ENCODE measurements at regions not wholly inside any gene's neighbourhood (a gene's known extent, or its start where the extent isn't known, plus 50 kb on each side); places are given as distances from the start of the nearest gene placed in this dataset.

DNA sequence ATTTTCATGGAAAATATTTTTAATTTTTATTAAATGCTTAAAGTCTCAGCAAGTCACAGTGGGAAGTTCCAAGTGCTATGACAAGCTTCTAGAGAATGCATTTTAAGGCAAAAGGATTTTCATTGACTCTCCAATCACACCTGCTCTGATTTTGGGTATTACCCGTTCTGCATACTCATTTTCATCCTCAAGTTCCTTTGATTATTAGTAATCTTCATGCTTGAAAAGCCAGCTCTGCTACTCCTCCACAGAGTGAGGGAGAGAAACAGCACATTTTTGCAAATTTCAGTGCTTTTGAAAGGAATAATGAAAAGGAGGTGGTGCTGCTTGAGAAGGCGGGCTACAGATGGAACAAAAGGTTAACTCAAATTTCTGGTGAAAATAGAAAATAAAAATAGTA lies 450.7 kb downstream of the NSUN3 start:
- H3K9ac ChIP-seq (ENCODE audit: low read length) = no peak overlapping the region
- no peaks in the 10 kb centered on the region for H3K27me3 ChIP-seq (ENCODE audit: control insufficient read depth in 1 of 2, insufficient read depth in 2 of 2, low read length in 2 of 2)
- H3K9me3 ChIP-seq (ENCODE audit: low read length) = no peaks in the 10 kb centered on the region
- H3K4me3 ChIP-seq (ENCODE audit: low read depth in 1 of 2, low read length in 2 of 2) = no peak overlapping the region
- H3K27ac ChIP-seq (ENCODE audit: low read depth, low read length) = no peak overlapping the region
- no peaks in the 10 kb centered on the region for H3K4me1 ChIP-seq (ENCODE audit: insufficient read depth, low read length)
- H3K36me3 ChIP-seq (ENCODE audit: insufficient read depth, low read length) = no peaks in the 10 kb centered on the region

DNA sequence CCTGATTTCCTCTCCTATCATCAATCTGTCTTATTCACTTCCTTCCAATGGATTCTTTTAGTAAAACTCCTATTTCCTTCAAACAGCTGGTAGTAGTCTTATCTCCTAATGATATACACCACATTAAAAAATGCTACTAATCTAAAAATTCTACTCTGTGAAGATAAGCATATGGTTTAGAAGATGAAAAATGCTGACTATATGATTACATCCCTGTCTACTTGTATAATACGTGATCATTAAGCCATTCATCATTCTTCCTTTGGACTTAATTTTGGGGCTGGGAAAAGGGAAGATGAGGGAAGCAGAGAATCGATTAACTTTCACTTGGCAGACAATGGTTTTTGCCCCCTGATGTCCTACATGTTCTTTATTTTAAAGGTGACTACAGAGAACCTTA lies 453.1 kb downstream of the NSUN3 start:
- Histone ChIP-seq H3K9me3 (ENCODE audit: low read length) (no peaks in the 10 kb centered on the region), H3K4me3 (ENCODE audit: low read depth in 1 of 2, low read length in 2 of 2) (no peak overlapping the region), H3K27ac (ENCODE audit: low read depth, low read length) (no peak overlapping the region), H3K36me3 (ENCODE audit: insufficient read depth, low read length) (no peaks in the 10 kb centered on the region), H3K4me1 (ENCODE audit: insufficient read depth, low read length) (no peaks in the 10 kb centered on the region), H3K9ac (ENCODE audit: low read length) (no peak overlapping the region), H3K27me3 (ENCODE audit: control insufficient read depth in 1 of 2, insufficient read depth in 2 of 2, low read length in 2 of 2) (no peaks in the 10 kb centered on the region)

DNA sequence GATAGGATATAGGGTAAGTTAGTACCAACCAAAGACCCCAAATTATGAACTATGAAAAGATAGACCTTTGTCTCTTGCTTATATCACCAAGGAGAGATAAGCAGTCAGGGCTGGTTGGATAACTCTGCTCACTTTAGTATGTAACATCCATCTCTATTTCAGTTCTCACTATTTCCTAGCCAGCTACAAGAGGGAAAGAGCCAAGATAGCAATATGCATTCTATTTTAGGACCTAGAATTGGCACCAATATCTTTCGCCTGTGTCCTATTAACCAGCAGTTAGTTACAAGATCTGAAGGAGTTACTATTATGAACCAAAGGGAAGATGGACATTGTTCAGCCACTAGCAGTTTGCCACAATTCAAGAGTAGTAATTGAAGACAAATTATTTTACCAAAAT lies 457.5 kb downstream of the NSUN3 start:
- Histone ChIP-seq H3K36me3 (ENCODE audit: insufficient read depth, low read length) (no peaks in the 10 kb centered on the region), H3K9ac (ENCODE audit: low read length) (no peak overlapping the region), H3K27ac (ENCODE audit: low read depth, low read length) (no peak overlapping the region), H3K4me3 (ENCODE audit: low read depth in 1 of 2, low read length in 2 of 2) (no peak overlapping the region), H3K27me3 (ENCODE audit: control insufficient read depth in 1 of 2, insufficient read depth in 2 of 2, low read length in 2 of 2) (no peaks in the 10 kb centered on the region), H3K9me3 (ENCODE audit: low read length) (no peaks in the 10 kb centered on the region), H3K4me1 (ENCODE audit: insufficient read depth, low read length) (no peaks in the 10 kb centered on the region)

- H3K4me1 ChIP-seq (ENCODE audit: insufficient read depth, low read length) = no peaks in the 10 kb centered on the region
- no peak overlapping the region for H3K9ac ChIP-seq (ENCODE audit: low read length)
- no peaks in the 10 kb centered on the region for H3K9me3 ChIP-seq (ENCODE audit: low read length)
- no peaks in the 10 kb centered on the region for H3K36me3 ChIP-seq (ENCODE audit: insufficient read depth, low read length)
- H3K4me3 ChIP-seq (ENCODE audit: low read depth in 1 of 2, low read length in 2 of 2) = no peak overlapping the region
- no peak overlapping the region for H3K27ac ChIP-seq (ENCODE audit: low read depth, low read length)
- no peaks in the 10 kb centered on the region for H3K27me3 ChIP-seq (ENCODE audit: control insufficient read depth in 1 of 2, insufficient read depth in 2 of 2, low read length in 2 of 2)
Measured at GRCh38 chr3:94522488-94522887, 459.6 kb downstream of the NSUN3 start.

DNA sequence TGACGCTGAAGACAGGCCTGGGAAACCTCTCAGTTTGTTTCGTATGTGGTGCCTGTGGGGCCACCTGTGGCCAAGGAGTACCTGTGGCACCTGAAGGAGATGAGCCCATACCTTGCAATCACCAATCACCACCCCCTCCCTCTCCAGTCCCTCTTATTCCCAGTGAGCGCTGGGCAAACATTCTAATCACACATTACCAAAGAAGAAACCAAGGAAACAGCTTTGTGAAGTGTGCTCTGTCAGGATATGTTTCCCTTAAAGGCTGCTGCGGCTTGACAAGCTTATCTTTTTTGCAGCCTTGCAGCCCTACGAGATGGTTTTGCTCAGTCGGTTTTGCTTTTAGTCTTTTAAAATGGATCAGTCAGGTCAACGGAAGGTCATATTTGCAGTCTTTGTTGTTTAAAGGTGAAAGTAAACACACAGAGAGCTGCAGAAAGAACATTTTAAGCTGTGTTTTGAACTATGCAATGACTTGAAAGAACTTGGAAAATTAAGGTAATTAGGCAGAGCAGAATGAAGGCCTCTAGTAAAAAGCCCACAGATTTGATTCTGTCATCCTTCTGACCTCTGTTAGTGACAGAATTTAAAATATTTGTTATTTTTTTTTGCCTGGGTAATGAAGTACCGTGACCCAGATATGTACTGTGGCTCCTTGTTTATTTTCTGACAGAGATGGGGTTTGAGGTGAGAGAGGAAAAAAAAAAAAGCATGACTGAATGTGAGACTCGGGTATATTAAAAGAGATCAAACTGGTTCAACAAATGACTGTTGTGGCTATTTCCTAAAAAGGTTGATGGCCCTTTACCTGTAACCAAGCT lies 461.4 kb downstream of the NSUN3 start:
- Histone ChIP-seq H3K27ac (ENCODE audit: low read depth, low read length) (no peak overlapping the region), H3K4me3 (ENCODE audit: low read depth in 1 of 2, low read length in 2 of 2) (no peak overlapping the region), H3K9me3 (ENCODE audit: low read length) (no peaks in the 10 kb centered on the region), H3K36me3 (ENCODE audit: insufficient read depth, low read length) (no peaks in the 10 kb centered on the region), H3K27me3 (ENCODE audit: control insufficient read depth in 1 of 2, insufficient read depth in 2 of 2, low read length in 2 of 2) (no peaks in the 10 kb centered on the region), H3K4me1 (ENCODE audit: insufficient read depth, low read length) (no peaks in the 10 kb centered on the region), H3K9ac (ENCODE audit: low read length) (no peak overlapping the region)

GRCh38 chr3:94525043-94525442 lies 462.2 kb downstream of the NSUN3 start:
- no peaks in the 10 kb centered on the region for H3K9me3 ChIP-seq (ENCODE audit: low read length)
- no peaks in the 10 kb centered on the region for H3K27me3 ChIP-seq (ENCODE audit: control insufficient read depth in 1 of 2, insufficient read depth in 2 of 2, low read length in 2 of 2)
- H3K4me3 ChIP-seq (ENCODE audit: low read depth in 1 of 2, low read length in 2 of 2) = no peak overlapping the region
- no peak overlapping the region for H3K9ac ChIP-seq (ENCODE audit: low read length)
- no peaks in the 10 kb centered on the region for H3K36me3 ChIP-seq (ENCODE audit: insufficient read depth, low read length)
- no peaks in the 10 kb centered on the region for H3K4me1 ChIP-seq (ENCODE audit: insufficient read depth, low read length)
- H3K27ac ChIP-seq (ENCODE audit: low read depth, low read length) = no peak overlapping the region

DNA sequence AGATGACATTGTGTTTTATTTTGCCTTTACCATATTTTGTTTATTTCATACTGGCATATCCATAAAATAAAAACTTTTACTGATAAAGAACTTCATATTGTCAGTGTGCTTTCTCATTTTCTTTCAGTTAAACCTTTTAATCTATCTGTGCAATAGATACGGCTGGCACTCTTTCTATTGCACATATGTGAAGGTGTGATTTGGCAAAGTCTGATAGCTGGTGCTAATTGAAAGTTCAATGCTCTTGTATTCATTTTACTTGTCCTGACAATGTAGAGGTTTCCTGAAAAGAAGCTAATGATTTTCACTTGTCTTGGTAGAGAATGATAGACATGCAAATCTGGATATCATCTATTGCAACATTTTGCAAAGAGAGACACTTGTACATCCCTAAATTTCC lies 467.0 kb downstream of the NSUN3 start:
- H3K9me3 ChIP-seq (ENCODE audit: low read length) = no peaks in the 10 kb centered on the region
- no peak overlapping the region for H3K27ac ChIP-seq (ENCODE audit: low read depth, low read length)
- no peaks in the 10 kb centered on the region for H3K36me3 ChIP-seq (ENCODE audit: insufficient read depth, low read length)
- H3K4me1 ChIP-seq (ENCODE audit: insufficient read depth, low read length) = no peaks in the 10 kb centered on the region
- H3K9ac ChIP-seq (ENCODE audit: low read length) = no peak overlapping the region
- H3K27me3 ChIP-seq (ENCODE audit: control insufficient read depth in 1 of 2, insufficient read depth in 2 of 2, low read length in 2 of 2) = no peaks in the 10 kb centered on the region
- no peak overlapping the region for H3K4me3 ChIP-seq (ENCODE audit: low read depth in 1 of 2, low read length in 2 of 2)

GRCh38 chr3:94532951-94533350 lies 470.1 kb downstream of the NSUN3 start:
- no peaks in the 10 kb centered on the region for H3K27me3 ChIP-seq (ENCODE audit: control insufficient read depth in 1 of 2, insufficient read depth in 2 of 2, low read length in 2 of 2)
- H3K4me1 ChIP-seq (ENCODE audit: insufficient read depth, low read length) = no peaks in the 10 kb centered on the region
- no peaks in the 10 kb centered on the region for H3K9me3 ChIP-seq (ENCODE audit: low read length)

DNA sequence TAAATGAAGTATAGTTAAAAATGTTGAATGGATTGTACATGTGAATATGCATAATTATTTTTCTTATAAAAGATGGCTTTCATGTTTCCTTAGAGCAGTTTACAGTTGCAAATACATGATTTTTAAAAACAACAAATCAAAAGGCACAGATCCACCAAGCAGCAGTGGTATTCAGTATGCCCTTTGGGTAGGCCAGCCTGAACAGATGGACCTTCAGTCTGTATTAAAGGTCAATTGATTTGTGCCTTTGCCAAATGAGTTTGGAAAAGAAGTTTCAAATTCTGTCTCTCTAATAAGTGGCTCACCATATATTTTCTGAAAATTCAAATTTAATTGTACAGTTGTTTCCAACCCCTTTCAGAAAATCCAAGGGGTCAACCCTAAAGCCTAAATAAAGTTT lies 477.1 kb downstream of the NSUN3 start:
- Histone ChIP-seq H3K9ac (ENCODE audit: low read length) (no peak overlapping the region), H3K36me3 (ENCODE audit: insufficient read depth, low read length) (no peaks in the 10 kb centered on the region), H3K4me1 (ENCODE audit: insufficient read depth, low read length) (no peaks in the 10 kb centered on the region), H3K27ac (ENCODE audit: low read depth, low read length) (no peak overlapping the region), H3K27me3 (ENCODE audit: control insufficient read depth in 1 of 2, insufficient read depth in 2 of 2, low read length in 2 of 2) (no peaks in the 10 kb centered on the region), H3K9me3 (ENCODE audit: low read length) (no peaks in the 10 kb centered on the region), H3K4me3 (ENCODE audit: low read depth in 1 of 2, low read length in 2 of 2) (no peak overlapping the region)

More at GRCh38 chr3:94532951-94533350, 470.1 kb downstream of the NSUN3 start:
- Histone ChIP-seq H3K36me3 (ENCODE audit: insufficient read depth, low read length) (no peaks in the 10 kb centered on the region), H3K9ac (ENCODE audit: low read length) (no peak overlapping the region), H3K27ac (ENCODE audit: low read depth, low read length) (no peak overlapping the region), H3K4me3 (ENCODE audit: low read depth in 1 of 2, low read length in 2 of 2) (no peak overlapping the region)

DNA sequence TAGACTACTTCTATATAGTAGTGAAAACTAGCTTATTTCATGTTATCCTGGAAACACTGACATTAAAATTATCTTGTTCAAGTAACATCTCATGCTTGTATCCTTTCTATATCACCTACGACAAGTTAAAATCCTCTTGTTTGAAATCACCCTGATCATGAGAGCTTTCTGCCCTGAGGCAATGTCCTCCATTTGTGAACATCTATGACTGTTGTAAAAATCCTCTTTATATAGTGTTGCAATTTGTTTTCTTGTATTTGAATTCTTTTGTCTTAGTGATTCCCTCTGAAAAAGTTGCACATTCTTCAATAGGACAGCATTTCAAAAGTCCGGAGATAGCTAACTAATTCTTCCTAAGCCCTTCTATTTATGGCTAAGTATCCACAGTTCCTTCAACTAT lies 480.3 kb downstream of the NSUN3 start:
- Histone ChIP-seq H3K27ac (ENCODE audit: low read depth, low read length) (no peak overlapping the region), H3K9ac (ENCODE audit: low read length) (no peak overlapping the region), H3K36me3 (ENCODE audit: insufficient read depth, low read length) (no peaks in the 10 kb centered on the region), H3K4me1 (ENCODE audit: insufficient read depth, low read length) (no peaks in the 10 kb centered on the region), H3K9me3 (ENCODE audit: low read length) (no peaks in the 10 kb centered on the region), H3K4me3 (ENCODE audit: low read depth in 1 of 2, low read length in 2 of 2) (no peak overlapping the region), H3K27me3 (ENCODE audit: control insufficient read depth in 1 of 2, insufficient read depth in 2 of 2, low read length in 2 of 2) (no peaks in the 10 kb centered on the region)

GRCh38 chr3:94544131-94544789 lies 481.4 kb downstream of the NSUN3 start:
- no peaks in the 10 kb centered on the region for H3K27me3 ChIP-seq (ENCODE audit: control insufficient read depth in 1 of 2, insufficient read depth in 2 of 2, low read length in 2 of 2)
- H3K27ac ChIP-seq (ENCODE audit: low read depth, low read length) = no peak overlapping the region
- H3K36me3 ChIP-seq (ENCODE audit: insufficient read depth, low read length) = no peaks in the 10 kb centered on the region
- no peaks in the 10 kb centered on the region for H3K9me3 ChIP-seq (ENCODE audit: low read length)
- H3K9ac ChIP-seq (ENCODE audit: low read length) = no peak overlapping the region
- H3K4me1 ChIP-seq (ENCODE audit: insufficient read depth, low read length) = no peaks in the 10 kb centered on the region
- H3K4me3 ChIP-seq (ENCODE audit: low read depth in 1 of 2, low read length in 2 of 2) = no peak overlapping the region

Measured in muscle layer of colon (tissue), 2 donors.